HepG2 (cell line): ENCODE measurements at regions not wholly inside any gene's neighbourhood (a gene's known extent, or its start where the extent isn't known, plus 50 kb on each side); places are given as distances from the start of the nearest gene placed in this dataset.

Source experiments
- ATAC-seq: fragments of 200-7000 bp; cut with Tn5 transposase; 3 replicates; pipeline ENCODE4 v1.9.1; 2020; ENCODE audit warnings: mild to moderate bottlenecking, moderate library complexity
- BruUV-seq: library from RNA; stranded (reverse); fragments of 400-500 nt; replicated peaks from 2 replicates; lab custom pipeline; 2021; lab: Mats Ljungman, UMichigan
- CTCF ChIA-PET: fragments of 300-600 bp; formaldehyde crosslinking; extraction: SDS; loops from one replicate; lab custom pipeline; 2021; ENCODE audit warnings: low total read pairs, inconsistent platforms, low intra/inter-chr PET ratio; lab: Yijun Ruan, JAX
- POLR2A ChIA-PET: fragments of 350-600 bp; sonication (Branson Sonifier 250); formaldehyde crosslinking; loops from one replicate; lab custom pipeline; 2020; ENCODE audit warnings: antibody characterized with exemption, inconsistent platforms; lab: Yijun Ruan, JAX
- DNase-seq: peaks from one replicate; pipeline ENCODE4 v3.0.0-alpha.2; 2015; ENCODE audit warnings: low spot score
- FAIRE-seq: peaks from 3 replicates; lab custom pipeline; 2011; peaks lifted over from hg19 to GRCh38; lab: Jason Lieb, UNC
- H2AFZ ChIP-seq: one replicate; pipeline ENCODE4 v1.6.1; 2011; ENCODE audit warnings: low read length, inconsistent platforms
- H3K27ac ChIP-seq: fragments of 300-600 bp; 3 replicates; pipeline ENCODE4 v1.8.0; 2011; ENCODE audit warnings: mixed run types, mild to moderate bottlenecking, mixed read lengths, low read length, inconsistent platforms; ENCODE audit not compliant: insufficient read depth; ENCODE audit errors: extremely low read length
- H3K27me3 ChIP-seq, 2 experiments: fragments of 200-600 bp in 1 of 2; 2 replicates in 1 of 2; 3 replicates in 1 of 2; pipeline versions ENCODE4 v1.6.0 to v1.8.0; 2011; ENCODE audit warnings: low read length in 2 of 2, mild to moderate bottlenecking in 2 of 2, moderate library complexity in 2 of 2, inconsistent platforms in 1 of 2; ENCODE audit not compliant: insufficient read depth in 2 of 2, control insufficient read depth in 1 of 2
- H3K36me3 ChIP-seq, 2 experiments: fragments of 200-600 bp in 1 of 2; replicated peaks in 1 of 2; 2 replicates in 1 of 2; 3 replicates in 1 of 2; pipeline versions ENCODE4 v1.5.1 to v1.8.0; 2011; ENCODE audit warnings: low read length in 2 of 2, inconsistent platforms in 1 of 2; ENCODE audit not compliant: insufficient read depth in 2 of 2, control insufficient read depth in 1 of 2
- H3K4me1 ChIP-seq: 2 replicates; pipeline ENCODE4 v1.5.1; 2012; ENCODE audit warnings: low read length, inconsistent platforms; ENCODE audit not compliant: insufficient read depth
- H3K4me2 ChIP-seq: 2 replicates; pipeline ENCODE4 v1.6.0; 2011; ENCODE audit warnings: low read depth, low read length, inconsistent platforms
- H3K4me3 ChIP-seq, 3 experiments: fragments of 200-600 bp in 1 of 3; sonication (generic), shearing (Covaris generic) in 1 of 3; replicated peaks in 1 of 3; 2 replicates each; pipeline ENCODE4 v1.5.1; 2011 to 2016; ENCODE audit warnings: low read length in 3 of 3, inconsistent platforms in 2 of 3, low read depth in 2 of 3, mild to moderate bottlenecking in 2 of 3, control low read depth in 1 of 3, mixed read lengths in 1 of 3; ENCODE audit not compliant: insufficient read depth in 1 of 3
- H3K79me2 ChIP-seq: one replicate; pipeline ENCODE4 v1.6.1; 2011; ENCODE audit warnings: low read length, inconsistent platforms; ENCODE audit not compliant: insufficient read depth
- H3K9ac ChIP-seq: 2 replicates; pipeline ENCODE4 v1.6.0; 2011; ENCODE audit warnings: mild to moderate bottlenecking, low read depth, low read length, inconsistent platforms; ENCODE audit not compliant: insufficient read depth
- H3K9me3 ChIP-seq: 2 replicates; pipeline ENCODE4 v1.5.1; 2012; ENCODE audit warnings: mild to moderate bottlenecking, low read length
- H4K20me1 ChIP-seq: 2 replicates; pipeline ENCODE4 v1.6.0; 2011; ENCODE audit warnings: inconsistent platforms, mild to moderate bottlenecking, low read length, moderate library complexity; ENCODE audit not compliant: insufficient read depth
- AHR ChIP-seq: IDR thresholded peaks from 2 replicates; pipeline ENCODE4 v1.6.1; 2018; ENCODE audit warnings: missing genetic modification reagents, missing compliant biosample characterization
- ETS1 ChIP-seq: sonication (generic); formaldehyde crosslinking; IDR thresholded peaks from 2 replicates; pipeline ENCODE4 v1.4.0; 2020; ENCODE audit warnings: missing genetic modification reagents
- NFYC ChIP-seq: IDR thresholded peaks from 2 replicates; pipeline ENCODE4 v1.6.1; 2016; ENCODE audit warnings: missing genetic modification reagents, missing compliant biosample characterization
- PLSCR1 ChIP-seq: sonication (generic); formaldehyde crosslinking; IDR thresholded peaks from 2 replicates; pipeline ENCODE4 v1.5.0; 2020; ENCODE audit warnings: missing genetic modification reagents, mild to moderate bottlenecking, borderline replicate concordance
- POLR2AphosphoS2 ChIP-seq: IDR thresholded peaks from 2 replicates; pipeline ENCODE4 v1.6.1; 2011; ENCODE audit warnings: low read depth, low read length, improper control_type of control experiment
- SRY ChIP-seq: sonication (generic); formaldehyde crosslinking; IDR thresholded peaks from 2 replicates; pipeline ENCODE4 v1.8.0; 2022; ENCODE audit warnings: mild to moderate bottlenecking, missing genetic modification reagents
- ZKSCAN5 ChIP-seq: sonication (generic); formaldehyde crosslinking; IDR thresholded peaks from 2 replicates; pipeline ENCODE4 v1.5.1; 2020; ENCODE audit warnings: mild to moderate bottlenecking, missing genetic modification reagents
- ZMAT5 ChIP-seq: sonication (generic); formaldehyde crosslinking; IDR thresholded peaks from 2 replicates; pipeline ENCODE4 v1.5.0; 2020; ENCODE audit warnings: mild to moderate bottlenecking, low read depth, missing genetic modification reagents, borderline replicate concordance
- ZNF24 ChIP-seq: fragments of 450-650 bp; IDR thresholded peaks from 2 replicates; pipeline ENCODE4 v1.6.1; 2017; ENCODE audit warnings: antibody characterized with exemption, mild to moderate bottlenecking
- ZNF263 ChIP-seq: sonication (generic); formaldehyde crosslinking; IDR thresholded peaks from 2 replicates; pipeline ENCODE4 v1.4.0; 2020; ENCODE audit warnings: missing genetic modification reagents
- ZNF296 ChIP-seq: sonication (generic); formaldehyde crosslinking; conservative IDR thresholded peaks from 2 replicates; pipeline ENCODE4 v1.5.0; 2020; ENCODE audit warnings: mild to moderate bottlenecking, missing genetic modification reagents
- ZNF547 ChIP-seq: sonication (generic); formaldehyde crosslinking; IDR thresholded peaks from 2 replicates; pipeline ENCODE4 v1.5.1; 2020; ENCODE audit warnings: mild to moderate bottlenecking, missing genetic modification reagents
- ZNF75D ChIP-seq: sonication (generic); formaldehyde crosslinking; IDR thresholded peaks from 2 replicates; pipeline ENCODE4 v1.8.1; 2023; ENCODE audit warnings: missing genetic modification reagents, mild to moderate bottlenecking, borderline replicate concordance
- ZNF800 ChIP-seq: sonication (generic); formaldehyde crosslinking; IDR thresholded peaks from 2 replicates; pipeline ENCODE4 v1.4.0; 2020; ENCODE audit warnings: missing genetic modification reagents
- WGBS: methylation state at CpG from one replicate; pipeline ENCODE4 v1.1.6; 2017; ENCODE audit warnings: low lambda C conversion rate; 5-methylcytosine and 5-hydroxymethylcytosine counted together
- in situ Hi-C: cut with HindIII; loops from 2 replicates; pipeline ENCODE4 v1.10.0; 2017; ENCODE audit warnings: low pct_unique_long_range_greater_than_20kb; ENCODE audit not compliant: extremely low pct_ligation_motif_present
- intact Hi-C: fragments of 100-400 bp; cut with micrococcal nuclease; formaldehyde crosslinking; loops from one replicate; pipeline ENCODE4 v1.10.0; 2022; ENCODE audit not compliant: unreplicated experiment

GRCh38 chr7:24405002-24405401 is 121.0 kb downstream of the NPY start:
- POLR2A ChIA-PET, result no interaction called here
- no peak for TF ChIP-seq ZMAT5
- TF ChIP-seq NFYC (CRISPR knock-in tag), result no peak
- TF ChIP-seq ZNF75D (CRISPR knock-in tag), result no peak
- in situ Hi-C loops (loop anchor here (10.0 kb wide), 1 partner anchor 540 kb away; no protein-coding TSS in a partner anchor), intact Hi-C loops (no loop called here)
- H3K4me3 ChIP-seq, result no peak overlapping the region
- BruUV-seq, result no TSS peak
- no peaks in the 10 kb centered on the region for H4K20me1 ChIP-seq
- no peak overlapping the region for H3K27ac ChIP-seq
- no peaks in the 10 kb centered on the region for H3K79me2 ChIP-seq
- no peaks in the 10 kb centered on the region for H3K27me3 ChIP-seq
- no peaks in the 10 kb centered on the region for H3K9me3 ChIP-seq
- FAIRE-seq, result no peak
- no peak overlapping the region for H3K9ac ChIP-seq
- H3K4me2 ChIP-seq, result no peak overlapping the region
- CTCF ChIA-PET, result no interaction called here
- no peaks in the 10 kb centered on the region for H3K36me3 ChIP-seq
- H3K4me1 ChIP-seq, result no peaks in the 10 kb centered on the region
- DNase-seq, result no peak
- no peak for ATAC-seq
- no peak overlapping the region for H2AFZ ChIP-seq

- intact Hi-C loops, result no loop called here
- no peak overlapping the region for H2AFZ ChIP-seq
- no peaks in the 10 kb centered on the region for H3K79me2 ChIP-seq
- H3K9ac ChIP-seq, result no peak overlapping the region
- H3K27me3 ChIP-seq, result no peaks in the 10 kb centered on the region
- ChIA-PET POLR2A (no interaction called here), CTCF (no interaction called here)
- 13% methylated on average over 4 of the region's 4 CpGs for WGBS
- no TSS peak for BruUV-seq
- H3K36me3 ChIP-seq, result no peaks in the 10 kb centered on the region
- H3K4me2 ChIP-seq, result no peak overlapping the region
- H3K9me3 ChIP-seq, result no peaks in the 10 kb centered on the region
- in situ Hi-C loops, result loop anchor here (10.0 kb wide), 1 partner anchor 541 kb away; no protein-coding TSS in a partner anchor
- no peaks in the 10 kb centered on the region for H4K20me1 ChIP-seq
- H3K4me3 ChIP-seq, result no peak overlapping the region
- no peak for DNase-seq
- H3K4me1 ChIP-seq, result no peaks in the 10 kb centered on the region
- no peak overlapping the region for H3K27ac ChIP-seq
- FAIRE-seq, result no peak
- no peak for ATAC-seq
- no peak for TF ChIP-seq ZNF547 (CRISPR knock-in tag)
- no peak for TF ChIP-seq ZKSCAN5
- no peak for TF ChIP-seq SRY (CRISPR knock-in tag)
- TF ChIP-seq ZNF263 (CRISPR knock-in tag), result no peak
- TF ChIP-seq PLSCR1 (CRISPR knock-in tag), result no peak
- TF ChIP-seq POLR2AphosphoS2, result no peak
- no peak for TF ChIP-seq ETS1 (CRISPR knock-in tag)
- no peak for TF ChIP-seq ZNF24
- no peak for TF ChIP-seq AHR
- no peak for TF ChIP-seq ZNF296 (CRISPR knock-in tag)
- no peak for TF ChIP-seq ZNF800 (CRISPR knock-in tag)
Observed at GRCh38 chr7:24406053-24406788, 122.2 kb downstream of the NPY start.
